Stimulated activated naive CD8-positive, alpha-beta T cell treated with anti-CD3 and anti-CD28 coated beads, Interleukin-15, amount 100 ng/mL, for 72 hours (primary cell): ENCODE measurements at regions not wholly inside any gene's neighbourhood (a gene's known extent, or its start where the extent isn't known, plus 50 kb on each side); places are given as distances from the start of the nearest gene placed in this dataset.

Source experiments
- ATAC-seq: fragments of 150-1000 bp; cut with Tn5 transposase; 2 replicates; pipeline ENCODE4 v1.10.0; 2021; ENCODE audit warnings: mild to moderate bottlenecking, moderate library complexity
- DNase-seq, 2 donors: peaks; one replicate each; pipeline ENCODE4 v3.0.0; 2021 to 2022
- H3K27ac Mint-ChIP-seq, 2 donors: one replicate each; pipeline ENCODE4 v1.8.0; 2022; ENCODE audit warnings: mild to moderate bottlenecking in 2 of 2, mixed read lengths in 2 of 2, moderate library complexity in 2 of 2
- H3K27me3 Mint-ChIP-seq: one replicate; pipeline ENCODE4 v1.8.0; 2022; ENCODE audit warnings: mixed read lengths
- H3K4me1 Mint-ChIP-seq: one replicate; pipeline ENCODE4 v1.8.0; 2022; ENCODE audit warnings: mild to moderate bottlenecking, mixed read lengths
- H3K4me3 Mint-ChIP-seq, 2 donors: one replicate each; pipeline ENCODE4 v1.8.0; 2022; ENCODE audit warnings: mild to moderate bottlenecking in 2 of 2, mixed read lengths in 2 of 2, moderate library complexity in 1 of 2
- H3K9me3 Mint-ChIP-seq, 2 donors: one replicate each; pipeline ENCODE4 v1.8.0; 2022; ENCODE audit warnings: mixed read lengths in 2 of 2

DNA sequence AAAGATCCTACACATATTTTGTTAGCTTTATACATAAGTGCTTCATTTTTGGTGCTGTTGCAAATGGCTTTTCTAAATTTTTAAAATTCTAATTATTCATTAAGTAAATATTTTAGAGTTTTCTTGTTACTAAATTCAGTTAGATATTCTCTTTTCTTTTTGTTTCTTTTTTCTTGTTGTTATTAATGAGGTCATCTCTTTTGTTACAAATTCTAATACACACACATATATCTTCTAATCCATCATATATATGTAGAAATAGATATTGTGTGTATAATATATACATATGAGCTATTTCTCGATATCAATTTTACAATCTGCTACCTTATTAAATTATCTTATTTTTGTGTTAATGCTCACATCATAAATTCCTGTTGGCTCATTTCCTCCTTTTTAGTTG is 255.9 kb downstream of the GALR1 start:
- H3K27ac Mint-ChIP-seq: no peak overlapping the region
- ATAC-seq: no peak
- no peaks in the 10 kb centered on the region for H3K4me1 Mint-ChIP-seq
- H3K4me3 Mint-ChIP-seq: no peak overlapping the region
- no peaks in the 10 kb centered on the region for H3K27me3 Mint-ChIP-seq
- peaks cover 0 to 4% of the 10 kb centered on the region in 2 donors for H3K9me3 Mint-ChIP-seq
- no peak for DNase-seq

DNA sequence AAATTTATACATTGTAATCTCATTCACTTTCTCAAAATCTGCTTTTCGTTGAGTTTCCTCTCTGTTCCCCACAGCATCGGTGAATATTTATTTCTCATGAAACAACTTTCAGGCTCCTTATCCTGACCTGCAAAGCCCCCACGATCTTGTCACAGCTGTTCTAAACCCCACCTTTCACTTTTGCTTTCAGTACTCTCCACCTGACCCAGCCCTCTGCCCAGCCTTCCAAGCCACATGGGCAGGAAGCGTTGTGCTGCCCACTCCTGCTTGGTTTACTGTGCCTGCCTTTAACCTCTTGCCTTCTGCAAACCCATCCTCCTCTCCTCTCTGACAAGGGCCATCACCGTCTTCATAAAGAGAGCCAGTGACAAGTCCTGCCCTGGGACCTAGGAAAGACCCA is 262.5 kb downstream of the GALR1 start:
- Mint-ChIP-seq H3K27me3 (peaks cover 7% of the 10 kb centered on the region), H3K4me3 (no peak overlapping the region), H3K4me1 (no peaks in the 10 kb centered on the region), H3K9me3 (peaks cover 4% of the 10 kb centered on the region in 2 donors), H3K27ac (no peak overlapping the region)
- DNase-seq: no peak
- no peak for ATAC-seq

DNA sequence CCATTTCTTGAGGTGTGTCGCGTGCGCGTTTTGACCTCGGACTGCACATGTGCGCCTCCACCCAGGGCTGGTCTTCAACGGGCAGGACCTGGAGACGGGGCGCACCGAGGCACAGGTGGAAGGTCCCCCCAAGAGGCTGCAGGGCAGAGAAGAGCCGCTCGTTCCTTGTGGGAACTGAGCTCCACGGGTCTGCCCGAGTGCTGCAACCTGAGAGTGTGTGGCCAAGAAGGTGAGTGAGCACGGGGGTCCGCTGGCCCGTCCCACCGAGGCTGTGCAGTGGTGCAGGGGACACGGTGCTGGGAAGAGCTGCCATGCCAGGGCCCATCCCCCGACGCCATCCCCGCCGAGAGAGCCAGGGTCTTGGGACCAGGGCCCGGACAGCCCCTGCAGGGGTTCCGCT is 268.3 kb downstream of the GALR1 start:
- H3K27ac Mint-ChIP-seq: no peak overlapping the region
- H3K27me3 Mint-ChIP-seq: no peaks in the 10 kb centered on the region
- ATAC-seq: no peak
- no peaks in the 10 kb centered on the region for H3K9me3 Mint-ChIP-seq
- H3K4me1 Mint-ChIP-seq: no peaks in the 10 kb centered on the region
- no peak overlapping the region for H3K4me3 Mint-ChIP-seq
- no peak for DNase-seq

DNA sequence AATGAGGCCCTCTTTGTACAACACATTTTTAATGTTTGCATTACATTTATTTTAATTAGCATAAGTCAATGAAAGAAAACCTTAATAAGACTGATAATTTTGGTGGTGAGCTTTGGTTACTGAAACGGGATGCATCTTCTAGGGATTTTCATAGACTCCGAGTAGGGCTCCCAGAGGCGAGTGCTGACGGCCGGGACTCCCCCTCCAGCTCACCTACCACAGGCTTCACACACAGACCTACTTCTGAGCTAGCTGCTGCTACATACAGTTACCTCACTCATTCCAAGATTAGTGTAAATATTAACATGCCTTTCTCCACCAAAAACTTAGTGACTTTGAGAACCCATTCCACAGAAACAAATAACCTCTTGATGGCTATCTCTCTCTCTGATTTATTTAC is 271.1 kb downstream of the GALR1 start:
- Mint-ChIP-seq H3K27ac (no peak overlapping the region), H3K4me1 (no peaks in the 10 kb centered on the region), H3K9me3 (no peaks in the 10 kb centered on the region), H3K27me3 (no peaks in the 10 kb centered on the region), H3K4me3 (no peak overlapping the region)
- no peak for DNase-seq
- ATAC-seq: no peak

DNA sequence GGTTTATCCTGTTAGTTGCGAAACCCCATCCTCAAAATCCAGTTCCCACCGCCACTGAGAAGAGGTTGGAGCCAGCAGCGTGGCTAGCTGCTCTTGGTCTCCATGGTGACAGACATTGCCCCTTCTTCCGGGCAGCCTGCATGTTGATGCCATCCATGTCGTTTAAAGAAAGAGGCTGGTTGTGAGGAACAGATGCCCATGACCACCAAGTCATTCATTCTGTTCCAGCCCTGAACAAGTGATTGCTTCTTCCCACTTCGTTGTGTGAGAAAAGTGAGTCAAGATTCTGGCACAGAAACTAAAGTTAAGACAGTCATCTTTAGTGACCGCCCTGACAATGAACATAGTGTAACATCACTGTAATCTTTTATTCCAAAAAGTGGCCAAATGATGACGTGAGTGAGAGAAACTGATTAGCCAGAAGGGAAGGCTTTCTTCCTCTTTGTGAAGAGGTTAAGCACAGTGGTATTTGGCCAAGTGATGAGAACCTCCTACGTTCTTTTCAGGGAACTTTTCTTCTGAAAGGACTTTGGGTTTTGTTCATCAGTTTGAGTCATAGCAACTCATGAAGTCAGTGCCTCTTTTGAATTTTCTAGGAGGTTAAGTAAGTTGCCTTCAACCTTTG is 272.5 kb downstream of the GALR1 start:
- Mint-ChIP-seq H3K4me1 (no peaks in the 10 kb centered on the region), H3K27me3 (no peaks in the 10 kb centered on the region), H3K9me3 (peaks cover 9 to 12% of the 10 kb centered on the region in 2 donors), H3K27ac (no peak overlapping the region), H3K4me3 (no peak overlapping the region)
- DNase-seq (no peak), ATAC-seq (peak; percentile 31)

DNA sequence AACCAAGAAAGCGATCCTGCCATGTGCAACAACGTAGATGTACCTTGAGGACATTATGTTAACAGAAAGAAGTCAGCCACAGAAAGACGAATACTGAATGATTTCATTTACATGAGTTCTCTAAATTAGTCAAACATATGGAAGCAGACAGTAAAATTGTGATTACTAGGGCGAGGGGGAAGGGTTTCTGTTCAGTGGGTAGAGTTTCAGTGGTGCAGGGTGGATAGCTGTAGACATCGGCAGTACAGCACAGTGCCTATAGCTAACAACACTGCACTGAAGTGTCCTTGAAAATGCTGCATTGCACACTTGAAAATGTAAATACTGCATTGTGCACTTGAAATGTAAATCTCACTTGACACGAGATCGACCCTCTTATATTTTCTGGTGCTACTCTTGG is 275.3 kb downstream of the GALR1 start:
- no peaks in the 10 kb centered on the region for H3K4me1 Mint-ChIP-seq

DNA sequence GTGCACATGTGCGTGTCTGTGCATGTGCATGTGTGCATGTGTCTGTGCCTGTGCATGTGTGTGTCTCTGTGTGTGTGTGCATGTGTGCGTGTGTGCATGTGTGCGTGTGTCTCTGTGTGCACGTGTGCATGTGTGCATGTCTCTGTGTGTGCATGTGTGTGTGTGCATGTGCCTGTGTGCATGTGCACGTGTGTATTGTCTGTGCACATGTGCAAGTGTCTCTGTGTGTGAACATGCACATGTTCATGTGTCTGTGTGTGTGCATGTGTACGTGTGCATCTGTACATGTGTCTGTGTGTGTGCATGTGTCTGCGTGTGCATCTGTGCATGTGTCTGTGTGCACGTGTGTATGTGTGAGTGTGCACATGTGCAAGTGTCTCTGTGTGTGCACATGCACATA is 277.3 kb downstream of the GALR1 start:
- Mint-ChIP-seq H3K27me3 (no peaks in the 10 kb centered on the region), H3K4me1 (no peaks in the 10 kb centered on the region), H3K9me3 (peaks cover 9 to 21% of the 10 kb centered on the region in 2 donors), H3K27ac (no peak overlapping the region), H3K4me3 (no peak overlapping the region)
- DNase-seq (no peak), ATAC-seq (no peak)

More for the DNA sequence above, 275.3 kb downstream of the GALR1 start:
- H3K9me3 Mint-ChIP-seq: peaks cover 9 to 21% of the 10 kb centered on the region in 2 donors
- H3K4me3 Mint-ChIP-seq: no peak overlapping the region
- ATAC-seq (peak; percentile 83), DNase-seq (no peak)
- H3K27ac Mint-ChIP-seq: no peak overlapping the region
- no peaks in the 10 kb centered on the region for H3K27me3 Mint-ChIP-seq

DNA sequence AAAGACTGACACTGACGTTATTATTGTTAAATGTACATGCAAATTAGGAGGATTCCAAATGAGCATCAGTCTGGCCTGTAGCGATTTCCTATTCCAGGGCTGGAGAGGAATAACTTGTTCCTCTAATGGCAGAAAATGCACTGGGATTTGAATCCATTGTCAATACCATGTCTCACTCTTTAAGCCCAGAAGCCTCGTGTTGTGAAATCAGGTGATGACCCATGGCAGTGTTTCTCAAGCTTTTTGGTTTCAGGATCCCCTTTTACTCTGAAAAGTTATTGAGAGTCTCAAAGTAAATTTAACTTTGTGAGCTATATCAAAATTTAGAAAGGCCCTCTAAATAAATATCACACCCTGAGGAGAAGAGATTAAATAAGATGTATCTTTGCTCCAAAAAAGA is 279.2 kb downstream of the GALR1 start:
- Mint-ChIP-seq H3K27ac (no peak overlapping the region), H3K9me3 (peaks cover 9 to 21% of the 10 kb centered on the region in 2 donors), H3K4me1 (no peaks in the 10 kb centered on the region), H3K4me3 (no peak overlapping the region), H3K27me3 (no peaks in the 10 kb centered on the region)
- DNase-seq (no peak), ATAC-seq (no peak)

DNA sequence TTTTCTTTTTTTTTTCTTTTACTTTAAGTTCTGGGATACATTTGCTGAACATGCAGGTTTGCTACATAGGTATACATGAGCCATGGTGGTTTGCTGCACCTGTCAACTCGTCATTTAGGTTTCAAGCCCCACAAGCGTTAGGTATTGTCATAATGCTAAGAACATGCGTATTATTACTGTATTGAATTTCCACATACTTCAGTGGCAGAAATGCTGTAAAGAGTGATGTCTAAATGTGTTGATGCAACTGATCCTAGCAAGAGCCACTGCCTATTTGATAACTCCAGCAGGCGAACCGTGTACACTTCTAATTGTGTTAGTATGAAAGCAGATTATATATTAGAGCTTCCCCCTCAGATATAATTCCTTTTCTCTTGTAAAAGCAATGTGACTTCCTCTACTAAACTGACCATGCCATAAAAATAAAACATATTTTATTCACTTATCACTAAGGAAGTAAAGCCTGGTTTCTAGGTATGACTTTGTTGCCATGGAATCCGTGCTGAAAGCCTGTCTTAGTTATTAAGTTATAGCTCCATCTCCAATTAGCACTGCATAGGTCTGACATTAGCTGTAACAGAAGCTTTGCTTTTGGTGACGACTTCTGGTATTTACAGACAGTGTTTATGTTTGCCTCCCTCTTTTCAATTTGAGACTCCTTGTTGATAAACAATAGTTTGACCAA is 280.0 kb downstream of the GALR1 start:
- Mint-ChIP-seq H3K4me3 (no peak overlapping the region), H3K27ac (no peak overlapping the region), H3K27me3 (no peaks in the 10 kb centered on the region), H3K9me3 (peaks cover 9 to 21% of the 10 kb centered on the region in 2 donors), H3K4me1 (no peaks in the 10 kb centered on the region)
- ATAC-seq: no peak
- DNase-seq: no peak

DNA sequence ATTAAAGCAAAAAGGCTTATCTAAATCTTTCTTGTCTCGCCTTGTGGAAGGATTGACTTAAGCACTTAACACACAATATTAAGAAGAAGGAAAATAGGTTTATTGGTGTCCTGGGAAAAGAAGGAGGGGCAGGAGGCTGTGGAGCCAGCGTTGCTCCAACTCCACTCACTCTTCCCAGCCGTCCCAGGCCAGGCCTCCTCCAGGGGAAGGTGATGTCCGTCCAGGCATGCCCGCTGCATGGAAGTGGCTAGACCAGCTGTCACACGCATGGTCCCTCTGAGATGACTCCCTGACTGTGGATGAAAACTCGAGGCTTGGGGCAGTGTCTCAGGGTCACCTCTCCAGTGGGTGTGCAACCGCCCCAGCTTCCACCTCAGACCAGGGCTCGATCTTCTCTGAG is 281.1 kb downstream of the GALR1 start:
- Mint-ChIP-seq H3K9me3 (peaks cover 14 to 21% of the 10 kb centered on the region in 2 donors), H3K27ac (no peak overlapping the region), H3K4me1 (no peaks in the 10 kb centered on the region), H3K4me3 (no peak overlapping the region), H3K27me3 (no peaks in the 10 kb centered on the region)
- ATAC-seq: no peak
- no peak for DNase-seq

DNA sequence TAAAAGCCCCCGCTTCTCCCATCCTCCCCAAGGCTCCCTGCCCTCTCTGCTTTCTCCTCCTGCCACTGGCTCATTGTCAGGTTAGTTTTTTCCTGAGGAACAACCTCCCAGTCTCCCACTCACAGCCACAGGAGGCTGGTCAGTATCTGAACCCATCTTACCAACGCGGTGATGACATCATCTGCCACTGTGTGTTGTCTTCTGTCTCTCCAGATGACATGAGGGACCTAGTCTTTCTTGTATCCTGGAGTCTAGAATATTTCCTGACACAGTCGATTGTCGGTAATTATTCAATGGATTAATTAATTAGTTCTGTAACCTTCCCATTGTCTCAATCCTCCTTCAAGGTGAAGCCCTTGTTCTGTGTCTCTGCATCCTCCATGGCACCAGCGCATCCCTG is 290.2 kb downstream of the GALR1 start:
- ATAC-seq: no peak

DNA sequence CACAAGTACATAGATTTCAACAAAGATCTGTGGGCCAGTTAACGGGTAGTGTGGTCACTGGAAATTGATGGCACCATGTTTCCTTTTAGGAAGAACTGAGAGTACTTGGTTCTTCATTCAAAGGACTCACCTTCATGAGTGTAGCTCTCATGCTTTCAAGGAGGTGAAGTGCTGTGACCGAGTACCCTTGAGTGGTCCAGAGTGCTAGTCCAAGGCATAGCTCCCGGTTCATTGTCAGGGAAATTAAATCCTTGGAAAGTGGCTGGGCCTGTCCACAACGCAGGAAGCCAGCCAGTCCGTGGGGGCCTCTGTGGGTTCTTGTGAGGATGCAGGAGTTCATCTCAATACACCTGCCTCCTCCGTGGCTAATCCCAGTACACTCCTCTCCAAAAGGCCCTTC is 295.1 kb downstream of the GALR1 start:
- peaks cover 12% of the 10 kb centered on the region for H3K27me3 Mint-ChIP-seq
- H3K4me3 Mint-ChIP-seq: no peak overlapping the region
- DNase-seq (no peak), ATAC-seq (no peak)
- H3K4me1 Mint-ChIP-seq: no peaks in the 10 kb centered on the region
- no peak overlapping the region for H3K27ac Mint-ChIP-seq
- H3K9me3 Mint-ChIP-seq: peaks cover 2 to 5% of the 10 kb centered on the region in 2 donors

More for the DNA sequence above, 290.2 kb downstream of the GALR1 start:
- Mint-ChIP-seq H3K9me3 (peaks cover 14 to 18% of the 10 kb centered on the region in 2 donors), H3K4me1 (no peaks in the 10 kb centered on the region), H3K4me3 (no peak overlapping the region), H3K27ac (no peak overlapping the region), H3K27me3 (peaks cover 22% of the 10 kb centered on the region)
- DNase-seq: no peak

DNA sequence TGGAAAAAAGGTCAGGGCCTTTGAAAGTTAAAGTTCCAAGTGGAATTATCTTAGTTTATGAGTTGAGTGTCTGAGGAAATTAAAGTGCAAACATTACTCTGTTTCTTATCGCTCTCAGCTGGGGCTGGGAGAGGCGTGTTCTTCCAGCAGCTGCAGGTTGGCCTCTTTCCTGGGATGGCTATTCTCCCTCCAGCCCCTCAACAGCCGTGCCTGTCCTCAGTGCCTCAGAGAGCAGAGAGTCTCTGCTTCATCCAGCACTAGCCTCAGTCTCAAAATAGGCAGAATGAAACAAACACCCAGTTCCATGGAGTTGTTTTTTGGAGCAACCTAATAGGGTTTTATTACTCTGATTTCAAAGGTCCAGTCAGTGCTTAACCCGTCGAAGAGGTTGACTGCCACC is 298.1 kb downstream of the GALR1 start:
- Mint-ChIP-seq H3K27me3 (no peaks in the 10 kb centered on the region), H3K4me3 (no peak overlapping the region), H3K9me3 (no peaks in the 10 kb centered on the region), H3K27ac (no peak overlapping the region), H3K4me1 (no peaks in the 10 kb centered on the region)
- no peak for DNase-seq
- no peak for ATAC-seq

DNA sequence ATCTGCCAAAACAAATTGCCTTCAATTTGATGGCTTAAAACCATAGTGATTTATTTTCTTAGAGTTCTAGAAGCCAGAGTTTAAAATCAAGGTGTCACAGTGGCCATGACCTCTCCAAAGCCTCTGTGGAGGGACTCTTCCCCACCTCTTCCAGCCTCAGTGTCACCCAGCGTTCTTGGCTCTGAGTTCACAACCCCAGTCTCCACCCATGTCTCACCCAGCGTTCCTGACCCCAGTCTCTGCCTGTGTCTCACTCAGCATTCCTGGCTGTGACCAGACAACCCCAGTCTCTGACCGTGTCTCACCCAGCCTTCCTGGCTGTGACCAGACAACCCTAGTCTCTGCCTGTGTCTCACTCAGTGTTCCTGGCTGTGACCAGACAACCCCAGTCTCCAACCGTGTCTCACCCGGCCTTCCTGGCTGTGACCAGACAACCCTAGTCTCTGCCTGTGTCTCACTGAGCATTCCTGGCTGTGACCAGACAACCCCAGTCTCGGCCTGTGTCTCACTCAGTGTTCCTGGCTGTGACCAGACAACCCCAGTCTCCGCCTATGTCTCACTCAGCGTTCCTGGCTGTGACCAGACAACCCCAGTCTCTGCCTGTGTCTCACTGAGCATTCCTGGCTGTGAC is 299.3 kb downstream of the GALR1 start:
- DNase-seq (no peak), ATAC-seq (no peak)
- Mint-ChIP-seq H3K27me3 (no peaks in the 10 kb centered on the region), H3K9me3 (no peaks in the 10 kb centered on the region), H3K27ac (no peak overlapping the region), H3K4me3 (no peak overlapping the region), H3K4me1 (no peaks in the 10 kb centered on the region)

DNA sequence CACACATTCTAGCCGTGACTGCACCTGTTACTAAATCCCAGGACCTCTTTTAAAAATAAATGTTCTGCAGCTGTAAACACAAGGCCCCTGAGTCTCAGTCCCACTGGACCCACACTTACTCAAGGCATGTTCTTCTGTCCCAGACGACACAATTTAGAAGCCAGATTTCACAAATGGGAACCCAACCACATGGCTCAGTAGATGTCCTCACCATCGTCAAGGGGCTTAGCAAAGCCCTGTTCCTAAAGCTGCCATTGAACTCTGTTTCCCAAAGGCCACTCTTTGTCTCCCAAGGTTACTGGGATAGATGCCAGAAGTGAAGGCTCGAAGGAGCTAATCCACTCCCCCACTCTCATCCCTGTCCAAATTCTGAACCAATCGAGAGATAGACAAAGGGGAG is 301.0 kb downstream of the GALR1 start:
- Mint-ChIP-seq H3K4me1 (no peaks in the 10 kb centered on the region), H3K4me3 (no peak overlapping the region), H3K27me3 (no peaks in the 10 kb centered on the region), H3K27ac (peak overlapping the region in 1 of 2 donors; percentile 52), H3K9me3 (no peaks in the 10 kb centered on the region)
- DNase-seq (no peak), ATAC-seq (no peak)

DNA sequence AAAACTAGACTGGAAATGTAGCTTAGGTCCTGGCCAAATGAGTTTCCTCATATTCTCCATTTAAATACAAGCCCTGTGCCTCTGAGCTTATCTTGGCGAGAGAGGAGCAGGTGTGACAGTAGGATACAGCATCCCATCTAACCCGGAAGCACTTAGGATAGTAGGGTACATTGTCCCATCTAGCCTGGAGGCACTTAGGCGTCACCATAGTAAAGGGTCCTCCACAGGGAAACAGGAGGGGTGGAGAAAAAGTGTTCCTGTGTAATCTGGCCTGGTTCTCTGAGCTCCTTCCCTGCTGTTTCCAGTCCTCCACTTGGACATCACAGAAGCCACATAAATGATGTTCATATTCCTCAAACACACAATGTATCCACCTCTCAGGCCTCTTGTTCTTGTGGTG is 301.4 kb downstream of the GALR1 start:
- no peaks in the 10 kb centered on the region for H3K4me1 Mint-ChIP-seq
- H3K9me3 Mint-ChIP-seq: no peaks in the 10 kb centered on the region
- DNase-seq (no peak), ATAC-seq (no peak)
- H3K27me3 Mint-ChIP-seq: no peaks in the 10 kb centered on the region
- H3K4me3 Mint-ChIP-seq: no peak overlapping the region
- H3K27ac Mint-ChIP-seq: no peak overlapping the region
